RWPE1 (cell line): ENCODE measurements at regions not wholly inside any gene's neighbourhood (a gene's known extent, or its start where the extent isn't known, plus 50 kb on each side); places are given as distances from the start of the nearest gene placed in this dataset.
"Not testable (repeated sequence)": the region's sequence is repeated elsewhere in the genome, so short reads cannot be mapped to it uniquely, and the experiment has no call there.

ENCODE experiments used
- CTCF ChIA-PET: fragments of 350-600 bp; sonication (Branson Sonifier 250); formaldehyde crosslinking; extraction: SDS; loops from one replicate; lab custom pipeline; 2021; lab: Yijun Ruan, JAX
- POLR2A ChIA-PET: fragments of 400-600 bp; formaldehyde crosslinking; extraction: SDS; loops from one replicate; lab custom pipeline; 2020; ENCODE audit warnings: antibody characterized with exemption; ENCODE audit not compliant: low non-redundant PET; lab: Yijun Ruan, JAX
- DNase-seq: peaks from one replicate; pipeline ENCODE4 v3.0.0; 2012; ENCODE audit warnings: low spot score
- H3K27ac ChIP-seq: fragments of 450-650 bp; 2 replicates; pipeline ENCODE4 v1.5.1; 2017
- TF ChIP-seq, protein P1 (sequence below): fragments of 450-650 bp; conservative IDR thresholded peaks from 2 replicates; pipeline ENCODE4 v1.5.1; 2017; ENCODE audit warnings: low read depth, mild to moderate bottlenecking

DNA sequence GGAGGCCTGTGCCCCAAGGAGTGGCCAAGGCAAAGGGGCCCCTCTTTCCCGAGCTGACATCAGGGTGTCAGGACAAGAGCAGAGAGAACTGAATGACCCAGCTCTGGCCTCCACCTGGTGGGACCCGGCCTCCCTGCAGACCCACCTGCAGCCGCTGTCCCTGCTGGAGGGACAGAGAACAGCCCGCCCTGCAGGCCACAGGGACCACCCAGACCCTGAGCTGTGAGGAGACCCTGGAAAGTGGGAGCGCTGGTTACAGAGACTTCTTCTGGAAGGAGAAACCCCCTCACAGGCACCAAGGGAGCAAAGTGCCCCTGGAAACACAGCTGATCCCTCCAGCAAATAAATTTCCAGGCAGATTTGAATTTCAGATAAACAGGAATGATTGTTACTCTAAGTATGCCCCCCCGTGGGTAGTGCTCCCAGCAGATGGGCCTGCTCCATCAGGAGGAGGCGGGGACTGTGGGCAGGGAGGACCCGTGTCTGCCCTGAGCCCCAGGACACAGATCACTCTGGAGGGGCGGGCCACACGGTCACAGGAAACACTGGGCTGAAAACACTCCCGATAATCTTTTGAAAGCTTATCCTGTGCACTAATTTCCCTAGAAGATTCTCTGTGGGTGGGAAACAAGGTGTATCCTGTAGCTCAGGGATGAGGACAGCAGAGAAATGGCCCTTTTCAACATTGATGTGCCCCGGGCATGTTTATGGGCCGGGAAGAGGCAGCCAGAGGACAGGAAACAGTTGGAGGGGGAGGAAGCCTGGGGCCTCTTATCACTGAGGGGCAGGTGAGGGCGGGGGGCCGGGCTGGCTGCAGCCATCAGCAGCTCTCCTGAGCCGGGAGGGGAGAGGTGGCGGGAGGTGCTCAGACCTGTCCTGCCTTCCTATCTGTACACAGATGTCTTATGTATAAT is 276.0 kb downstream of the ADGRD1 start:
- ChIA-PET POLR2A (no interaction called here), CTCF (interaction anchor here (0.6 kb wide), 1 partner anchor 314 kb away, joined by 3 read pairs; no protein-coding TSS in a partner anchor)
- TF ChIP-seq, protein P1, sequence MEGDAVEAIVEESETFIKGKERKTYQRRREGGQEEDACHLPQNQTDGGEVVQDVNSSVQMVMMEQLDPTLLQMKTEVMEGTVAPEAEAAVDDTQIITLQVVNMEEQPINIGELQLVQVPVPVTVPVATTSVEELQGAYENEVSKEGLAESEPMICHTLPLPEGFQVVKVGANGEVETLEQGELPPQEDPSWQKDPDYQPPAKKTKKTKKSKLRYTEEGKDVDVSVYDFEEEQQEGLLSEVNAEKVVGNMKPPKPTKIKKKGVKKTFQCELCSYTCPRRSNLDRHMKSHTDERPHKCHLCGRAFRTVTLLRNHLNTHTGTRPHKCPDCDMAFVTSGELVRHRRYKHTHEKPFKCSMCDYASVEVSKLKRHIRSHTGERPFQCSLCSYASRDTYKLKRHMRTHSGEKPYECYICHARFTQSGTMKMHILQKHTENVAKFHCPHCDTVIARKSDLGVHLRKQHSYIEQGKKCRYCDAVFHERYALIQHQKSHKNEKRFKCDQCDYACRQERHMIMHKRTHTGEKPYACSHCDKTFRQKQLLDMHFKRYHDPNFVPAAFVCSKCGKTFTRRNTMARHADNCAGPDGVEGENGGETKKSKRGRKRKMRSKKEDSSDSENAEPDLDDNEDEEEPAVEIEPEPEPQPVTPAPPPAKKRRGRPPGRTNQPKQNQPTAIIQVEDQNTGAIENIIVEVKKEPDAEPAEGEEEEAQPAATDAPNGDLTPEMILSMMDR: no peak
- peak overlapping the region; percentile 26 for H3K27ac ChIP-seq
- DNase-seq: no peak

DNA sequence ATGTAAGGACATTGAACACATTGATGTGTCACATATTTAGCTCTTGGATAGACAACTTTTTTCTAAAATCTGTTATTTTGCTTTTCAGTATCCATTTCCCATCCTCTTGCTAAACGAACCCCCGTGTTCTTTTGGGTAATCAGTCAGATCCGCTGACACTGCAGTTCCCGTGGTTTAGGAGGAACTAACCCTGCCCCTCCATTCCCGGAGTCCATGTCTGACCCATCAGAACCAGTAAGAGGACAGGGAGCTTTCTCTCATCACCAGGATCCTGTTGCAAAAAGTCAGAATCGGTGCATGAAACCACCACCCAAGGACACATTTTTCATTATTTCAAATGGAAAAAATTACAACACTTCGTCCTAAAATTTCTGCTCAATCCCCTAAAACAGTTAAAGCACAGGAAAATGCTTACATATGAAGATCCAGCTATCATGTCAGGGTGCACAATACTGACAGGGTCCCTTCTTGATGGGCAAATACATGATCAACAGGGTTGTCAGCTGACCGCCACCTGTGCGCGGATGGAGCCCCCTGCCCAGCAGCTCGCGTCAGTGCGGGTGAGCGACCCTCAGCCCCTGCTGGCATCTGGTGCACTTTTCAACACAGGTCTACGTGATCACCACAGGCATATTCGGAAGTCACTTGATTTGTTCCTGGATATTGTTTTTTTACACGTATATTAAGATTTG is 276.8 kb downstream of the ADGRD1 start:
- ChIA-PET POLR2A (no interaction called here), CTCF (no interaction called here)
- no peak for DNase-seq
- TF ChIP-seq, protein P1: no peak
- peak overlapping the region; percentile 26; the same call in 1 of the 2 replicates for H3K27ac ChIP-seq

DNA sequence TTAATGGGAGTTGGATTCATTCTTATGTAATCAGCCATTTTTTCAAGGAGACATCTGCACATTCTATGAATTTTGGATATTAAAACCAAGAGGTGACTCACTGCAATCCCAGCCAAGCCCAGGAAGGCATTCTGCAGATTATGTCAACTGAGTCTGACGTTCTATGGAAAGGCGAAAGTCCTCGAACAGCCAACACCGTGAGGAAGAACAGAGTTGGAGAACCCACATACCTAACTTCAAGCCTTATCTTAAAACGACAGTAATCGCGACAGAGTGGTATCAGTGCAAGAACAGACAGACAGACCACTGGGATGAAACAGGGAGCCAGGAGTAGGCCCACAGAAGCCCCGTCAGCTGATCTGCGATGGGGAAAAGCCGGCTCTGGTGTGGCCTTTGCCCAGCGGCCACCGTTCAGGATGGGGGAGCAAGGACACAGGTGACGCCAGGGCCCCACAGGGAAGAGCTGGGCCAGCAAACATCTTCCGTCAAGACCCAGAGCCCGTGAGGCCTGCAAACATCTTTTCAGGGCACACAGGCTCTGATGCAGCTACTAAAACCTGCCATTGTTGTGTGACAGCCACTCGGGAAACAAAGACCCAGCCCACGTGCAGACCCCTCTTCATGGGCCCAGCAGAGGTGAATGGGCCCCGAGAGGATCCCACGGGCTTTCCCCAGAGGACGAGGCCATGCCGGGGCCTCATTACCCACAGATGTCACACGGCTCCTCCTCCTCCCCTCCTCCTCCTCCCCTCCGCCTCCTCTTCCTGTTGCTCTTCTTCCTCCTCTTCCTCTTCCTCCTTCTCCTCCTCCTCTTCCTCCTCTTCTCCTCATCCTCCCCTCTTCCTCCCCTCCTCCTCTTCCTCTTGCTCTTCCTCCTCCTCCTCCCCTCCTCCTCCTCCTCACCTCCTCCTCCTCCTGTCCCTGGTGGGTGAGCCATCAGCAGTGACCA is 277.6 kb downstream of the ADGRD1 start:
- TF ChIP-seq, protein P1: no peak
- no peak overlapping the region for H3K27ac ChIP-seq
- ChIA-PET CTCF (no interaction called here), POLR2A (no interaction called here)
- DNase-seq: no peak

DNA sequence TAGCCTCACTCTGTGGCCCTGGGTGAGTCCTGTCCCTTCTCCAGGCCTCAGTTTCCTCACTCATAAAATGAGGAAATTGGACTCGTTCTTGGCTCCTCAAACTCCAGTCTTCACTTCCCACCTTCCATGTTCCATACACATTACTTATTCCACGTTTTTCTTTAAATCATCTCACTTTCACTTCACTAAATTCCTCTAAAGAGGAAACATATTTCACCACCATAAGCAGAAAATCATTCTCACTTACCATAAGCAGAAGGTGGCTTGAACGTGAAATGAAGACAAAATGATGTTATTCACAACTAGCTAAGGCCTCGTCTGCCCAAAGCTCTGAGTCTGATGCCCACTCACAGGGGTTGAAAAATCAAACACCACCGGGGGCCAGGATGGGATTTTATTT is 278.3 kb downstream of the ADGRD1 start:
- TF ChIP-seq, protein P1: no peak
- DNase-seq: no peak
- POLR2A ChIA-PET: no interaction called here
- CTCF ChIA-PET: no interaction called here
- H3K27ac ChIP-seq: no peak overlapping the region

DNA sequence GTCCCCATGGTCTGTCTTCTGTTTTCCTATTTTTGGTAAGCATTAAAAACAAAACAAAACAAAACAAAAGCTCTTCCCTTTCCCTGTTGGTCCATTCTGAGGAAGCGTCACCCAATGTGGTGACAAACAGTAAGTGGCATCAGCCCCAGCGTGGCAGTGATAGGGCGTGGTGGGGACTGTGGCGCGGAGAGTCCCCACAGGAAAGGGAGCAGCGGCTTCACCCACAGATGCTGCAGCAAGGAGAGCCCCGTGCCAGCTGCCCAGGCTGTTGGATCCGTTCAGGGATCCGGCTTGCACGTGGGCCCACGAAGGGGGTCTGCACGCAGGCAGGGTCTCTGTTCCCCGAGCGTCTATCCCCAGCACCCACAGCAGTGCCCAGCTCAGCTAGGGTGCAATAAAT is 279.2 kb downstream of the ADGRD1 start:
- POLR2A ChIA-PET, CTCF ChIA-PET, H3K27ac ChIP-seq, DNase-seq: not testable (repeated sequence)

DNA sequence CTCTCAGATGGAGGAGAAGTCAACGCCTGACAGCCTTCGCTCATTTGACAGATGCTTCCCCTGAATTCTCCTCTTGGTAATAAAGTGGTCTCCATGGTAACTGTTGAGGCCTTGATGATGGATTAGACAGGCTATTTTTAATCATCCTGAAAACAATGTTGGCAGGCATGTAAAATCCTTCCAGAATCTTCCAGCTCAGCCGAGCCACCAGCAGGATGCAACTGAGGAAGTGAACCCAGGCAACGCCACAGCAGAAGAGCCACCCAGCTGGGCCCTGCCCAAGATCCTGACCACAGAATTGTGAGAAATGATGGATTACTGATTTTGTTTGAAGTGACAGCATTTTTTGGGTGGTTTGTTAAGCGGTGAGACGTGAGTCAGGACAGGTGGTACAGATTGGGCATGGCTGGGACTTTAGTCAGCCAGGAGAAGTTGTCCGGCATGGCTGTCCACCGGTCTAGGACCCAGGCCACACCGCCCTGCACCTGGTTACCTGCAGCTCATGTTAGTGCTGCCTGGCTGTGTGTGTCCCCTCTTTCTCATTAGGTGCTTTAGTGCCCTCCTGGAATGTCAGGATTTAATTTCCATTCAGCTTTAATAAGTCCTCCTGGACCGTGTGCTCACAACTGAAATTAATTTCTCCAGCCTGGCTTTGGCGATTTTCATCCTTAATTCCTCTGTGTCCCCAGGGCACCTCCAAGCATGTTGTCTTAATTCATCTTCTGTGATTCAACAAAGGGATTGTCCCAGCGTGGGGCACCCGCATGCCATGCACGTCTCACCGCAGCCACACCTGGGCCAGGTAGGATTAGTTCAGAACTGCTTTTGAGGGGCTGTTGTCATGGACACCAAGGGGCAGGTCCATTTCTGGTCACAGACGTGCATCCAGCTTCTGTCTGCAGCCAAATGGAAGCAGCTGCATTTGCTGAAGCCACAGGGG is 280.4 kb downstream of the ADGRD1 start:
- POLR2A ChIA-PET, CTCF ChIA-PET, DNase-seq: not testable (repeated sequence)
- H3K27ac ChIP-seq: peak overlapping the region; percentile 75

DNA sequence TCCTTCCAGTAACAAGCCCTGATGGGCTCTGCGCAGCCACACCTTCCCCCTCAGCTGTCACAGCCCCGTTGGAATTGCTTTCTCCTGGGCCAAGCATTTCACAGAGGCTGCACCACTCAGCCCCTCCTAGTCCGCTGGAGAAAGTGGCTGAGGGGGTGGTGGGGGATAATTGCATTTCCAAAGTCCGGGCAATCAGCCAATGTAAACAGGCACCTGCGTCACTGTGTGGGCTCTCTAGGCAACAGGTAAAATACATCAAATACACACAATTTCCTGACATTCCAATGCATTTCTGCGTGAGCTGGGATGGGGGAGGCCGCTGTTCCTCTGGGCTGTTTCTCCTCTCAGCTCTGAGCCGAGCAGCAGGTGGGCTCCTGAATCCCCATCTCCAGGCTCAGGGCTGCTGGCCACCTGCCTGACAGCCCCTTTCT is 281.1 kb downstream of the ADGRD1 start:
- CTCF ChIA-PET, H3K27ac ChIP-seq, POLR2A ChIA-PET, DNase-seq: not testable (repeated sequence)
